ENCODE measurements at regions not wholly inside any gene's neighbourhood (a gene's known extent, or its start where the extent isn't known, plus 50 kb on each side); places are given as distances from the start of the nearest gene placed in this dataset.

GRCh38 chr15:92271179-92271578 lies 122.5 kb upstream of the ST8SIA2 start:
- Histone ChIP-seq H3K9ac (ENCODE audit: low read length) (no peak overlapping the region), H3K27me3 (replicated peaks; ENCODE audit: control insufficient read depth, insufficient read depth, low read length) (peaks cover 18% of the 10 kb centered on the region), H3K4me3 (ENCODE audit: low read length) (no peak overlapping the region)

GRCh38 chr15:92272106-92272505 lies 121.6 kb upstream of the ST8SIA2 start:
- Histone ChIP-seq H3K9me3 (ENCODE audit: control insufficient read depth, low read length) (peaks cover 3% of the 10 kb centered on the region), H3K27me3 (replicated peaks; ENCODE audit: control insufficient read depth, insufficient read depth, low read length) (peaks cover 14% of the 10 kb centered on the region), H3K4me1 (ENCODE audit: control insufficient read depth, insufficient read depth, low read length) (no peaks in the 10 kb centered on the region), H3K4me3 (ENCODE audit: low read length) (no peak overlapping the region), H3K9ac (ENCODE audit: low read length) (no peak overlapping the region), H3K36me3 (ENCODE audit: control insufficient read depth, insufficient read depth, low read length, severe bottlenecking) (no peaks in the 10 kb centered on the region)
- no peak for DNase-seq (ENCODE audit: low read depth)

More at GRCh38 chr15:92271179-92271578, 122.5 kb upstream of the ST8SIA2 start:
- Histone ChIP-seq H3K9me3 (ENCODE audit: control insufficient read depth, low read length) (peaks cover 3% of the 10 kb centered on the region), H3K36me3 (ENCODE audit: control insufficient read depth, insufficient read depth, low read length, severe bottlenecking) (no peaks in the 10 kb centered on the region), H3K4me1 (ENCODE audit: control insufficient read depth, insufficient read depth, low read length) (no peaks in the 10 kb centered on the region)
- no peak for DNase-seq (ENCODE audit: low read depth)

GRCh38 chr15:92273286-92273685 lies 120.4 kb upstream of the ST8SIA2 start:
- H3K9ac ChIP-seq (ENCODE audit: low read length), result no peak overlapping the region
- H3K4me1 ChIP-seq (ENCODE audit: control insufficient read depth, insufficient read depth, low read length), result no peaks in the 10 kb centered on the region
- H3K9me3 ChIP-seq (ENCODE audit: control insufficient read depth, low read length), result peaks cover 3% of the 10 kb centered on the region
- H3K4me3 ChIP-seq (ENCODE audit: low read length), result no peak overlapping the region
- no peak for DNase-seq (ENCODE audit: low read depth)
- H3K36me3 ChIP-seq (ENCODE audit: control insufficient read depth, insufficient read depth, low read length, severe bottlenecking), result no peaks in the 10 kb centered on the region
- peaks cover 9% of the 10 kb centered on the region for H3K27me3 ChIP-seq (replicated peaks; ENCODE audit: control insufficient read depth, insufficient read depth, low read length)

GRCh38 chr15:92273723-92274122 lies 120.0 kb upstream of the ST8SIA2 start:
- Histone ChIP-seq H3K27me3 (replicated peaks; ENCODE audit: control insufficient read depth, insufficient read depth, low read length) (peaks cover 9% of the 10 kb centered on the region), H3K36me3 (ENCODE audit: control insufficient read depth, insufficient read depth, low read length, severe bottlenecking) (no peaks in the 10 kb centered on the region), H3K4me3 (ENCODE audit: low read length) (no peak overlapping the region), H3K9ac (ENCODE audit: low read length) (no peak overlapping the region), H3K9me3 (ENCODE audit: control insufficient read depth, low read length) (peaks cover 3% of the 10 kb centered on the region), H3K4me1 (ENCODE audit: control insufficient read depth, insufficient read depth, low read length) (no peaks in the 10 kb centered on the region)
- DNase-seq (ENCODE audit: low read depth), result no peak

GRCh38 chr15:92277776-92278175 lies 115.9 kb upstream of the ST8SIA2 start:
- no peaks in the 10 kb centered on the region for H3K36me3 ChIP-seq (ENCODE audit: control insufficient read depth, insufficient read depth, low read length, severe bottlenecking)
- H3K4me3 ChIP-seq (ENCODE audit: low read length), result no peak overlapping the region
- H3K9ac ChIP-seq (ENCODE audit: low read length), result no peak overlapping the region
- peak; percentile 33 for DNase-seq (ENCODE audit: low read depth)
- peaks cover 7% of the 10 kb centered on the region for H3K27me3 ChIP-seq (replicated peaks; ENCODE audit: control insufficient read depth, insufficient read depth, low read length)
- H3K4me1 ChIP-seq (ENCODE audit: control insufficient read depth, insufficient read depth, low read length), result no peaks in the 10 kb centered on the region
- H3K9me3 ChIP-seq (ENCODE audit: control insufficient read depth, low read length), result no peaks in the 10 kb centered on the region

- Histone ChIP-seq H3K36me3 (ENCODE audit: control insufficient read depth, insufficient read depth, low read length, severe bottlenecking) (no peaks in the 10 kb centered on the region), H3K4me3 (ENCODE audit: low read length) (no peak overlapping the region), H3K9ac (ENCODE audit: low read length) (no peak overlapping the region), H3K9me3 (ENCODE audit: control insufficient read depth, low read length) (no peaks in the 10 kb centered on the region), H3K4me1 (ENCODE audit: control insufficient read depth, insufficient read depth, low read length) (no peaks in the 10 kb centered on the region), H3K27me3 (replicated peaks; ENCODE audit: control insufficient read depth, insufficient read depth, low read length) (no peaks in the 10 kb centered on the region)
- no peak for DNase-seq (ENCODE audit: low read depth)
Measured at GRCh38 chr15:92283813-92284212, 109.9 kb upstream of the ST8SIA2 start.

GRCh38 chr15:92288755-92289154 lies 104.9 kb upstream of the ST8SIA2 start:
- no peaks in the 10 kb centered on the region for H3K36me3 ChIP-seq (ENCODE audit: control insufficient read depth, insufficient read depth, low read length, severe bottlenecking)
- DNase-seq (ENCODE audit: low read depth), result no peak
- H3K4me3 ChIP-seq (ENCODE audit: low read length), result no peak overlapping the region

GRCh38 chr15:92289733-92290132 lies 103.9 kb upstream of the ST8SIA2 start:
- Histone ChIP-seq H3K4me3 (ENCODE audit: low read length) (no peak overlapping the region), H3K4me1 (ENCODE audit: control insufficient read depth, insufficient read depth, low read length) (no peaks in the 10 kb centered on the region), H3K9ac (ENCODE audit: low read length) (no peak overlapping the region), H3K36me3 (ENCODE audit: control insufficient read depth, insufficient read depth, low read length, severe bottlenecking) (no peaks in the 10 kb centered on the region), H3K9me3 (ENCODE audit: control insufficient read depth, low read length) (no peaks in the 10 kb centered on the region), H3K27me3 (replicated peaks; ENCODE audit: control insufficient read depth, insufficient read depth, low read length) (no peaks in the 10 kb centered on the region)
- no peak for DNase-seq (ENCODE audit: low read depth)

More at GRCh38 chr15:92288755-92289154, 104.9 kb upstream of the ST8SIA2 start:
- H3K4me1 ChIP-seq (ENCODE audit: control insufficient read depth, insufficient read depth, low read length), result no peaks in the 10 kb centered on the region
- H3K27me3 ChIP-seq (replicated peaks; ENCODE audit: control insufficient read depth, insufficient read depth, low read length), result no peaks in the 10 kb centered on the region
- H3K9me3 ChIP-seq (ENCODE audit: control insufficient read depth, low read length), result no peaks in the 10 kb centered on the region
- H3K9ac ChIP-seq (ENCODE audit: low read length), result no peak overlapping the region

- H3K9me3 ChIP-seq (ENCODE audit: control insufficient read depth, low read length), result no peaks in the 10 kb centered on the region
- no peak overlapping the region for H3K9ac ChIP-seq (ENCODE audit: low read length)
- H3K36me3 ChIP-seq (ENCODE audit: control insufficient read depth, insufficient read depth, low read length, severe bottlenecking), result no peaks in the 10 kb centered on the region
- DNase-seq (ENCODE audit: low read depth), result no peak
- H3K27me3 ChIP-seq (replicated peaks; ENCODE audit: control insufficient read depth, insufficient read depth, low read length), result no peaks in the 10 kb centered on the region
- H3K4me3 ChIP-seq (ENCODE audit: low read length), result no peak overlapping the region
- no peaks in the 10 kb centered on the region for H3K4me1 ChIP-seq (ENCODE audit: control insufficient read depth, insufficient read depth, low read length)
Measured at GRCh38 chr15:92290359-92290992, 103.2 kb upstream of the ST8SIA2 start.

- H3K27me3 ChIP-seq (replicated peaks; ENCODE audit: control insufficient read depth, insufficient read depth, low read length), result no peaks in the 10 kb centered on the region
- no peak overlapping the region for H3K4me3 ChIP-seq (ENCODE audit: low read length)
- H3K9me3 ChIP-seq (ENCODE audit: control insufficient read depth, low read length), result no peaks in the 10 kb centered on the region
- H3K4me1 ChIP-seq (ENCODE audit: control insufficient read depth, insufficient read depth, low read length), result no peaks in the 10 kb centered on the region
- H3K36me3 ChIP-seq (ENCODE audit: control insufficient read depth, insufficient read depth, low read length, severe bottlenecking), result no peaks in the 10 kb centered on the region
- DNase-seq (ENCODE audit: low read depth), result no peak
- H3K9ac ChIP-seq (ENCODE audit: low read length), result no peak overlapping the region
Measured at GRCh38 chr15:92291900-92292299, 101.8 kb upstream of the ST8SIA2 start.

- no peak for DNase-seq (ENCODE audit: low read depth)
- Histone ChIP-seq H3K4me3 (ENCODE audit: low read length) (no peak overlapping the region), H3K27me3 (replicated peaks; ENCODE audit: control insufficient read depth, insufficient read depth, low read length) (no peaks in the 10 kb centered on the region), H3K9me3 (ENCODE audit: control insufficient read depth, low read length) (no peaks in the 10 kb centered on the region), H3K9ac (ENCODE audit: low read length) (no peak overlapping the region), H3K36me3 (ENCODE audit: control insufficient read depth, insufficient read depth, low read length, severe bottlenecking) (no peaks in the 10 kb centered on the region), H3K4me1 (ENCODE audit: control insufficient read depth, insufficient read depth, low read length) (no peaks in the 10 kb centered on the region)
Measured at GRCh38 chr15:92294759-92295158, 98.9 kb upstream of the ST8SIA2 start.
